NB4 (cell line): ENCODE measurements at regions not wholly inside any gene's neighbourhood (a gene's known extent, or its start where the extent isn't known, plus 50 kb on each side); places are given as distances from the start of the nearest gene placed in this dataset.

Experiments
- CTCF ChIP-seq: IDR thresholded peaks from one replicate; pipeline ENCODE4 v1.5.1; 2012; ENCODE audit warnings: low read depth, low read length
- POLR2A ChIP-seq: IDR thresholded peaks from 2 replicates; pipeline ENCODE4 v1.6.1; 2011; ENCODE audit warnings: mild to moderate bottlenecking; ENCODE audit not compliant: insufficient read length; ENCODE audit errors: extremely low read depth

- TF ChIP-seq CTCF (no peak), POLR2A (no peak)
Observed at GRCh38 chr5:44875661-44876605, 67.2 kb downstream of the MRPS30 start.
